OCI-LY7 (cell line): ENCODE measurements at regions not wholly inside any gene's neighbourhood (a gene's known extent, or its start where the extent isn't known, plus 50 kb on each side); places are given as distances from the start of the nearest gene placed in this dataset.

Source experiments
- EZH2phosphoT487 ChIP-seq: fragments of 200-600 bp; sonication (generic); IDR thresholded peaks from 2 replicates; pipeline ENCODE4 v1.6.1; 2018; ENCODE audit warnings: low read depth, borderline replicate concordance, mild to moderate bottlenecking, mixed run types, antibody characterized with exemption, low read length, moderate library complexity, mixed read lengths
- TF ChIP-seq, protein P1 (sequence below): fragments of 200-600 bp; sonication (generic); conservative IDR thresholded peaks from 2 replicates; pipeline ENCODE4 v1.5.1; 2014; ENCODE audit warnings: mild to moderate bottlenecking, antibody characterized with exemption, low read length, moderate library complexity, mixed read lengths

DNA sequence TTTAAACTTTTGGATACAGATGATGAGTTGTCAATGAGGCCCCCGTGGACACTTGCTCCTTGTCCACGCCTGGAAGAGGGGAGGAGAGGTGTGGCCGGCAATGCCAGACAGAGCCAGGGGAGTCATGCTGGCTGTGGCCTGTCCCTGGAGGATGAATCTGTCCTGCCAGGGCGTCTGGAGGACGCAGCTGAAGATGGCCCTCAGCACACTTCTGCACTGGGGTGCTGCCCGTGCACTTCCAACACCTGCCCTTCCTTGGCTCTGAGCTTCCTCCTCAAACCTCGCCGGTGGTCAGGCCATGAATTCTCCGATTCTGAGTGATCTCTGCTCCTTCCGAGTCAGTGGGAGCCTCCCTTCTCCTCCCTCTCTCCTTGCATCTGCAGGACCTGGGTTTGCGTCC is 56.4 kb downstream of the KCNF1 start:
- TF ChIP-seq, protein P1, sequence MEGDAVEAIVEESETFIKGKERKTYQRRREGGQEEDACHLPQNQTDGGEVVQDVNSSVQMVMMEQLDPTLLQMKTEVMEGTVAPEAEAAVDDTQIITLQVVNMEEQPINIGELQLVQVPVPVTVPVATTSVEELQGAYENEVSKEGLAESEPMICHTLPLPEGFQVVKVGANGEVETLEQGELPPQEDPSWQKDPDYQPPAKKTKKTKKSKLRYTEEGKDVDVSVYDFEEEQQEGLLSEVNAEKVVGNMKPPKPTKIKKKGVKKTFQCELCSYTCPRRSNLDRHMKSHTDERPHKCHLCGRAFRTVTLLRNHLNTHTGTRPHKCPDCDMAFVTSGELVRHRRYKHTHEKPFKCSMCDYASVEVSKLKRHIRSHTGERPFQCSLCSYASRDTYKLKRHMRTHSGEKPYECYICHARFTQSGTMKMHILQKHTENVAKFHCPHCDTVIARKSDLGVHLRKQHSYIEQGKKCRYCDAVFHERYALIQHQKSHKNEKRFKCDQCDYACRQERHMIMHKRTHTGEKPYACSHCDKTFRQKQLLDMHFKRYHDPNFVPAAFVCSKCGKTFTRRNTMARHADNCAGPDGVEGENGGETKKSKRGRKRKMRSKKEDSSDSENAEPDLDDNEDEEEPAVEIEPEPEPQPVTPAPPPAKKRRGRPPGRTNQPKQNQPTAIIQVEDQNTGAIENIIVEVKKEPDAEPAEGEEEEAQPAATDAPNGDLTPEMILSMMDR, result no peak
- no peak for TF ChIP-seq EZH2phosphoT487
